NT2/D1 (cell line): ENCODE measurements at regions not wholly inside any gene's neighbourhood (a gene's known extent, or its start where the extent isn't known, plus 50 kb on each side); places are given as distances from the start of the nearest gene placed in this dataset.
"Not testable (repeated sequence)": the region's sequence is repeated elsewhere in the genome, so short reads cannot be mapped to it uniquely, and the experiment has no call there.

Source experiments
- DNase-seq: peaks from one replicate; pipeline ENCODE4 v3.0.0-alpha.2; 2011; ENCODE audit warnings: low read depth, low spot score
- H3K27me3 ChIP-seq: 2 replicates; pipeline ENCODE4 v1.6.0; 2011; ENCODE audit warnings: mild to moderate bottlenecking; ENCODE audit not compliant: insufficient read length, insufficient read depth
- H3K36me3 ChIP-seq: 2 replicates; pipeline ENCODE4 v1.6.1; 2011; ENCODE audit warnings: mild to moderate bottlenecking, low read length, mixed read lengths; ENCODE audit not compliant: insufficient read depth, insufficient read length
- H3K4me1 ChIP-seq: 2 replicates; pipeline ENCODE4 v1.5.1; 2011; ENCODE audit not compliant: insufficient read depth, insufficient read length
- H3K4me3 ChIP-seq: 2 replicates; pipeline ENCODE4 v1.5.1; 2011; ENCODE audit warnings: low read depth; ENCODE audit not compliant: insufficient read length
- H3K9ac ChIP-seq: 2 replicates; pipeline ENCODE4 v1.6.0; 2011; ENCODE audit warnings: low read depth; ENCODE audit not compliant: insufficient read length
- H3K9me3 ChIP-seq: 2 replicates; pipeline ENCODE4 v1.5.1; 2011; ENCODE audit warnings: mild to moderate bottlenecking, low read length; ENCODE audit not compliant: insufficient read depth

GRCh38 chr16:88234421-88235271 is 148.1 kb upstream of the ZNF469 start:
- not testable (repeated sequence) for H3K4me1 ChIP-seq, H3K9ac ChIP-seq, H3K36me3 ChIP-seq, DNase-seq, H3K9me3 ChIP-seq, H3K4me3 ChIP-seq, H3K27me3 ChIP-seq

- not testable (repeated sequence) for H3K36me3 ChIP-seq, H3K4me1 ChIP-seq, DNase-seq, H3K4me3 ChIP-seq, H3K27me3 ChIP-seq, H3K9ac ChIP-seq, H3K9me3 ChIP-seq
Observed at GRCh38 chr16:88235691-88236090, 147.1 kb upstream of the ZNF469 start.

GRCh38 chr16:88236229-88236628 is 146.5 kb upstream of the ZNF469 start:
- H3K27me3 ChIP-seq, H3K4me3 ChIP-seq, H3K9me3 ChIP-seq, H3K4me1 ChIP-seq, DNase-seq, H3K36me3 ChIP-seq, H3K9ac ChIP-seq: not testable (repeated sequence)

- not testable (repeated sequence) for DNase-seq, H3K36me3 ChIP-seq, H3K9me3 ChIP-seq, H3K9ac ChIP-seq, H3K4me3 ChIP-seq, H3K27me3 ChIP-seq, H3K4me1 ChIP-seq
Observed at GRCh38 chr16:88237314-88237713, 145.4 kb upstream of the ZNF469 start.

GRCh38 chr16:88237761-88238415 is 144.9 kb upstream of the ZNF469 start:
- not testable (repeated sequence) for DNase-seq, H3K9ac ChIP-seq, H3K9me3 ChIP-seq, H3K4me1 ChIP-seq, H3K27me3 ChIP-seq, H3K4me3 ChIP-seq, H3K36me3 ChIP-seq

- not testable (repeated sequence) for H3K27me3 ChIP-seq, H3K4me1 ChIP-seq, DNase-seq, H3K9me3 ChIP-seq, H3K9ac ChIP-seq, H3K4me3 ChIP-seq, H3K36me3 ChIP-seq
Observed at GRCh38 chr16:88238732-88239274, 144.0 kb upstream of the ZNF469 start.

- DNase-seq, H3K4me1 ChIP-seq, H3K9me3 ChIP-seq, H3K36me3 ChIP-seq, H3K9ac ChIP-seq, H3K27me3 ChIP-seq, H3K4me3 ChIP-seq: not testable (repeated sequence)
Observed at GRCh38 chr16:88240118-88240517, 142.6 kb upstream of the ZNF469 start.

- not testable (repeated sequence) for H3K9me3 ChIP-seq, H3K27me3 ChIP-seq, DNase-seq, H3K4me3 ChIP-seq, H3K9ac ChIP-seq, H3K4me1 ChIP-seq, H3K36me3 ChIP-seq
Observed at GRCh38 chr16:88240776-88241175, 142.0 kb upstream of the ZNF469 start.

GRCh38 chr16:88241404-88242311 is 141.1 kb upstream of the ZNF469 start:
- not testable (repeated sequence) for DNase-seq, H3K27me3 ChIP-seq, H3K9me3 ChIP-seq, H3K4me1 ChIP-seq, H3K4me3 ChIP-seq, H3K36me3 ChIP-seq, H3K9ac ChIP-seq

- H3K4me1 ChIP-seq, DNase-seq, H3K36me3 ChIP-seq: not testable (repeated sequence)
Observed at GRCh38 chr16:88242312-88243295, 140.2 kb upstream of the ZNF469 start.

More at GRCh38 chr16:88242312-88243295, 140.2 kb upstream of the ZNF469 start:
- H3K9ac ChIP-seq, H3K9me3 ChIP-seq, H3K27me3 ChIP-seq, H3K4me3 ChIP-seq: not testable (repeated sequence)
